ENCODE measurements at regions not wholly inside any gene's neighbourhood (a gene's known extent, or its start where the extent isn't known, plus 50 kb on each side); places are given as distances from the start of the nearest gene placed in this dataset.

DNA sequence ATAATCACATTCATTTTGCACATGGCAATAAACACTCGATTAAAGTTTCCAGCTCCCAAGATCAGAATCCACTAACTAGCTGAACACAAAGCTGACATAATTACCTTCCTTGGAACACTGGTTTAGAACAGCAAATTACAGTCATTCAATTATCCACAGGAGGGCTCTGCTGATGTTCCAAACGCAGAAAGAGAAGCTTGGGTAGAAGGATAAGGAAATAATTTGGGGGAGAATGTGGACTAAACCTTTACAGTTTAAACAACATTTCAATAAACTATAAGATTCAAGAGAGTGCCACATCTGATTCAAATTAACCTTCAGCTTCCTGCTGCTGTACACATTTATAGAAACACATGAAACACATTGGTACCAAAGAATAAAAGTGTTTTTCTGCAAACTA is 67.8 kb upstream of the ARL4C start:
- peak; percentile 36 for TF ChIP-seq CTCF (IDR thresholded peaks at IDR 0.05; ENCODE audit: insufficient read depth, low read length, poor library complexity, severe bottlenecking)
- no peak overlapping the region for H3K4me3 ChIP-seq (ENCODE audit: low read depth, low read length)
- no peak for DNase-seq (ENCODE audit: low read depth)
- H3K36me3 ChIP-seq (ENCODE audit: control insufficient read depth, insufficient read depth, low read length) = no peaks in the 10 kb centered on the region
- H3K27me3 ChIP-seq (ENCODE audit: control insufficient read depth, insufficient read depth, low read length) = no peaks in the 10 kb centered on the region

GRCh38 chr2:234559609-234560008 is 62.7 kb upstream of the ARL4C start:
- no peak for TF ChIP-seq CTCF (IDR thresholded peaks at IDR 0.05; ENCODE audit: insufficient read depth, low read length, poor library complexity, severe bottlenecking)
- Histone ChIP-seq H3K27me3 (ENCODE audit: control insufficient read depth, insufficient read depth, low read length) (no peaks in the 10 kb centered on the region), H3K36me3 (ENCODE audit: control insufficient read depth, insufficient read depth, low read length) (no peaks in the 10 kb centered on the region), H3K4me3 (ENCODE audit: low read depth, low read length) (no peak overlapping the region)
- DNase-seq (ENCODE audit: low read depth) = no peak

DNA sequence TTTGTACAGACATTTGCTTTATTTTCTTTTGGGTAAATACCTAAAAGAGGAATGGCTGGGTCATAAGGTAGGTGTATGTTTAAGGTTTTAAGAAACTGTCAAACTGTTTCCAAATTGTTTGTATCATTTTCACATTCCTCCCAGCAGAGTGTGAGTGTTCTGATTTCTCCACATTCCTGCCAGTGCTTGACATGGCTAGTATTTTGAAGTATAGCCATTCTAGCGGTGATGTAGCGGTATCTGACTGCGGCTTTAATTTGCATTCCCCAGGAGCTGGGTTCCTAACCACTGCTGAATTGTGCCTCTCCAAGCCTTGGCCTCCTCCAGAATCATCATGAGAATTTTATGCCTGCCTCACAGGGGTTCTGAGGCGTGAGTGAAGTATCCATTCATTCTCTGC is 61.8 kb upstream of the ARL4C start:
- Histone ChIP-seq H3K27me3 (ENCODE audit: control insufficient read depth, insufficient read depth, low read length) (no peaks in the 10 kb centered on the region), H3K4me3 (ENCODE audit: low read depth, low read length) (no peak overlapping the region), H3K36me3 (ENCODE audit: control insufficient read depth, insufficient read depth, low read length) (no peaks in the 10 kb centered on the region)
- no peak for DNase-seq (ENCODE audit: low read depth)
- TF ChIP-seq CTCF (IDR thresholded peaks at IDR 0.05; ENCODE audit: insufficient read depth, low read length, poor library complexity, severe bottlenecking) = no peak

DNA sequence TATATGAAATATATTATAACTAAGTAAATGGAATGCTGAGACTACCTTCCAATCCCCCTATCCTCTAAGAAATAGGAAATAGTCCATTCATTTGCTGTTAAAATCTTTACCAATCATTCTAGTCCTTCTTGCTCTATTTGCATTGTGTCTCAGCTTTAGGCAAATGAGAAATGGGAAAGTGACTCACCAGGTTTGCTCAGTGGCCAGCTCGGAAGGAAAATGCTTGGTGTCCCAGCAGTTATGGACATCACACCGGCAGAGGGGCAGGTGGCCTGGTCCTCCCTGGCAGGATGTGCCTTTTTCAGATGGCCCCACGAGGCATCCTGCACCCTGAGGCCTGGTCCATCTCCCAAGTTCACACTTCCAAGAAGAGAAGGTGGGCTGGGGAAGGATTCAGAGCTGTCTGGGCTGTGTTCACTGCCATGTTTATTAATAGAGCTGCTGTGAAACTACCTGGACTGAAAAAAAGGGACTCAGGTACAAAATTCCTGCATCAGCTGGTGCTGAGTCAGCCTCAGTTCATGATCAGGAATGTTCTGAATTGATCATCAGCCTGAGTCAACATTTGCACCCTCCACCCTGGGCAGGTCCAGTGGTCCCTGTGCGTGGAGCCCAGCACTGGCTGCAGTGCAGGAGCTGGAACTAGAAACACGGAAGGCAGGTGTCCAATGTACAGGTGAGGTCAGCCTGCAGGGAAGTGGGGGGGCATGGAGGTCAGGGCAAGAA is 60.1 kb upstream of the ARL4C start:
- no peak for TF ChIP-seq CTCF (IDR thresholded peaks at IDR 0.05; ENCODE audit: insufficient read depth, low read length, poor library complexity, severe bottlenecking)
- DNase-seq (ENCODE audit: low read depth) = peak; percentile 35
- H3K27me3 ChIP-seq (ENCODE audit: control insufficient read depth, insufficient read depth, low read length) = no peaks in the 10 kb centered on the region

GRCh38 chr2:234555616-234556249 is 58.9 kb upstream of the ARL4C start:
- Histone ChIP-seq H3K4me3 (ENCODE audit: low read depth, low read length) (no peak overlapping the region), H3K27me3 (ENCODE audit: control insufficient read depth, insufficient read depth, low read length) (no peaks in the 10 kb centered on the region), H3K36me3 (ENCODE audit: control insufficient read depth, insufficient read depth, low read length) (no peaks in the 10 kb centered on the region)
- TF ChIP-seq CTCF (IDR thresholded peaks at IDR 0.05; ENCODE audit: insufficient read depth, low read length, poor library complexity, severe bottlenecking) = no peak
- no peak for DNase-seq (ENCODE audit: low read depth)

More for the DNA sequence above, 60.1 kb upstream of the ARL4C start:
- Histone ChIP-seq H3K36me3 (ENCODE audit: control insufficient read depth, insufficient read depth, low read length) (no peaks in the 10 kb centered on the region), H3K4me3 (ENCODE audit: low read depth, low read length) (no peak overlapping the region)
